NCI-H748 (cell line): ENCODE measurements at regions not wholly inside any gene's neighbourhood (a gene's known extent, or its start where the extent isn't known, plus 50 kb on each side); places are given as distances from the start of the nearest gene placed in this dataset.

Experiments used
- DNase-seq: peaks from one replicate; lab custom pipeline; 2025; ENCODE audit not compliant: unreplicated experiment; lab: John Stamatoyannopoulos, UW

- DNase-seq = no peak
These were observed 295.4 kb upstream of the ZNF608 start for GRCh38 chr5:125041798-125042197.

DNA sequence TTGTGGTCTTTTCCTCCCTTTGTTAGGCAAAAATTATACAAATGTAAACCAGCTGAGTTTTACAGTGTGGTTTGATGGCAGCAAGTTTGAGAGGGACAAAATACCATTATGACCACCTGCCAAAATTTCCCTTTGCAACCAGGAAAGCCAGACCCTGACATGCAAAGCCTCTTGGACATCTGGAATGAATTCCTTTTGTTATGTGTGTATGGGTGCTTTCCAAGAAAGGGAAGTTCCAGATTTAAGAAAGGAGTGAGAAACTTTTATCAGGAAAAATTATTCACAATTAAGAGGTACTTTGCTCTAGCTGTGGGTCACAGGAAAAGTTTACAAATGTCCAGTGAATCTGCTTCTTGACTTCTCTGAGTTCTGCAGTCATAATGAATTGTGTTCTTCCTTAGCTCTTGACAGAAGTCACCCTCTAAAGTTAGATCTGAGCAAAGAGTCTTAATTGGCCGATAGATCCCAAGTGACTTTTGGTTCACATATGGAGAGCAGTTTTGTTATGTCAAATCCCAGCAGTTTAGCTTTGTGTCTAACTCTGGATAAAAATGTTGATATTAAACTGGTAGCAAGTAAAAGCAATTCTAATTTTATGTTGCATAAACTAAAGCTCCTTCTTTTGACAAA is 295.9 kb upstream of the ZNF608 start:
- no peak for DNase-seq

- peak; percentile 36 for DNase-seq
These were observed 297.4 kb upstream of the ZNF608 start for GRCh38 chr5:125043781-125044391.

- no peak for DNase-seq
These were observed 298.2 kb upstream of the ZNF608 start for GRCh38 chr5:125044491-125045282.

DNA sequence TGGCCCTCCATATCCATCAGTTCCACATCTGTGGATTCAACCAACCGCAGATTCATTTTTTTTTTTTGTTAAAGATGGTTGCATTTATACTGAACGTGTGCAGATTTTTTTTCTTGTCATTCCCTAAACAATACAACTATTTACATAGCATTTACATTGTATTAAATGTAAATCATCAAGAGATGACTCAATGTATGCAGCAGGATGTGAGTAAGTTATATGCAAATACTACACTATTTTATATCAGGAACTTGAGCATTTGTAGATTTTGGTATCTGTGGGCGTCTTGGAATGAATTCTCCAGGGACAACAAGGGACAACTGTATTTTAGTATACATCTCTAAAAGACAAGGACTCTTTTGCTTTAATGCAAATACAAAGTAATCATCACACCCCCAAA is 299.2 kb upstream of the ZNF608 start:
- DNase-seq = no peak

GRCh38 chr5:125046838-125047237 is 300.4 kb upstream of the ZNF608 start:
- no peak for DNase-seq

DNA sequence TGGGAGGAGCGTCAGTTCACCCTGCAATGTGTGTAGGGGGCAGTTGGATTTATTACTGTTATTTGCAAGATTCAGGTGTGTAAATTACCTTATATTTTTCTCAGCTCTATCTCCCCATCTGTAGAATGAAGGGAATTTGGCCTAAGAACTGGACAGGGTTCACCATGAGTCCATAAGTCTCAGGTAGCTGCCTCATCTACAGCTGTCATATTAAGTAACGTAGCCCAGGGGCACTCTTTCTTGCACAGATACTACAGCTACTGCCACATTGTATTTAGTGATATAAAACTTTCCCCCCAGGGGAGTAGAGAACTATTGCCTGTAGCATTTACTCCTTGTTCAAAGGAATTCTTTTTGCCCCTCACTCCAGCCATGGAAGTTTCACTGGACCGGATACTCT is 301.4 kb upstream of the ZNF608 start:
- no peak for DNase-seq

GRCh38 chr5:125049721-125050702 is 303.6 kb upstream of the ZNF608 start:
- peak; percentile 14 for DNase-seq

DNA sequence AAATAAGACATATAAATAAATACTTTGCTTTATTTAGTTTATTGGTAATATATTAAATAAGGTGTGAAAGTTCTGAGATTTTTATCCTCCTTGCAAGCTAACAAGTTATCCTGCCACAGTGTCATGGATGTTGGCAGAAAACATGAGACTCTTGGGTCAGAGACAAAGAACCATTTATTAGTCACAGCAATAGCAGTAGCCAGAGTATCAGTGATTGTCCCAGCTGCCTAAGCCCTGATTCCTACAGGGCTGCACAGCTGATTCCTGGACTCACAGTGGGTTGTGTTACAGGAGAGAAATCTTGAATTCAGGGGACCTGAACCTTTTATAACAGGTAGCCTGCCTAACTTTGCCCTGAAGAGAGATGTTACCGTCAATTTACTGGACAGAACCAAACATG is 304.5 kb upstream of the ZNF608 start:
- DNase-seq = no peak

DNA sequence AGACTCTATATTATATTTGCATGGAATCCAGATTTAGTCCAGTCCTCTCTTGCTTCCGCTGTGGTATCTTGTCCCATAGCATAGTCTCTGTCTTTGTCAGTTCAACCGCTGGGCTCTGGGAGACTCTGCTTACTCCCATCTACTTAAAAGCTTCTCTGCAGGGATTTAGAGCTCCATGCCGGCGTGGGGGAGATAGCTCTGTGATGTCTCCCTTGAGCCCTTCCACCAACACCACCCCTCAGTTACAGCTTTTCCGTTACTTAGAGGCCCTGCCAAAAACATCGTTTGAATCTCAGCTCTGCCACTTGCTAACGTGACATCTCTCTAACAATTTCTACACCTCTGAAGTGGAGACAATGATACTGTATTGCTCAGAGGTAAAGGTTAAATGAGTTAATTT is 306.1 kb upstream of the ZNF608 start:
- no peak for DNase-seq

- no peak for DNase-seq
These were observed 306.7 kb upstream of the ZNF608 start for GRCh38 chr5:125053179-125053578.

GRCh38 chr5:125054146-125054545 is 307.7 kb upstream of the ZNF608 start:
- DNase-seq = no peak

- no peak for DNase-seq
These were observed 310.4 kb upstream of the ZNF608 start for GRCh38 chr5:125056671-125057485.

DNA sequence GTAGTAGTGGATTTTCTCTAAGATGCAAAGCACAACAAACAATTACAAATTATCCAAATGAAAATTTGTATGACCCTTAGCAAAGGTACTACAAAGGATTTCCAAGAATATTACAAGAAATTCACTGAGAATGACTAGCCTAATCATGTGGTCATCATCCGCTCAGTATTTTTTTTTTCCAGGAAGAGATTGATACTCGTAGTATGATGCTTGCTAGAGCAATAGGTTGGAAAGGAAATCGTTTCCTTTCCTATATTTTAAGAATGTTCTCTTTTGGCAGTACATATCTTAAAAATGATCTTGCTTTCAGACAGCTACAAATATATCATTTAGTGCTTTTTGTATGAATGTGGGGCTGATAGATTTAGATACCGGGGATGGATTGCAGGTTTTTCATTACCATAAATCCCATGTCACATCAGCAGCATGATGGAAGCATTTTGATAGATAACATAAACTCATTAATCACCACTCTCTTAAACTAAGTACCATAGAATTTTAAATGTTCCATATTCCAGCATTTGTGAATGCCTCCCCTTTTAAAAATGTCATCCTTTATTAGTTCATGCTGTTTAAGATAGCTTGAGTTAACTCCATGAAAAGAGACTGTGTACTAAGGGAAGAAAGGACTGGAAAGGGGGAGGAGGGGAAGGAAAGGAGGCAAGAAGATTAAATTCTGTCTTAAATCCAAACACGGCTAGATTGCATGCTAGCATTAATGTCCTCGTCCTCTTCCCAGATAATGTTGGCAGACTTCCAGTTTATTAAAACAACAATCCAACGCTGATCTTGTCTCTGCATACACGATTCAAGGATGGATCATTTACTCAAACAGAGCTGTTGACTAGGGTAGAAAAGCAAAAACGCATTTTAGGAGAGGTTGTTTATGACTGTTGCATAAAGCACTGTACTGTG is 311.7 kb upstream of the ZNF608 start:
- peak; percentile 92 for DNase-seq

GRCh38 chr5:125059255-125060002 is 313.0 kb upstream of the ZNF608 start:
- DNase-seq = peak; percentile 71

GRCh38 chr5:125061726-125062125 is 315.3 kb upstream of the ZNF608 start:
- DNase-seq = no peak

DNA sequence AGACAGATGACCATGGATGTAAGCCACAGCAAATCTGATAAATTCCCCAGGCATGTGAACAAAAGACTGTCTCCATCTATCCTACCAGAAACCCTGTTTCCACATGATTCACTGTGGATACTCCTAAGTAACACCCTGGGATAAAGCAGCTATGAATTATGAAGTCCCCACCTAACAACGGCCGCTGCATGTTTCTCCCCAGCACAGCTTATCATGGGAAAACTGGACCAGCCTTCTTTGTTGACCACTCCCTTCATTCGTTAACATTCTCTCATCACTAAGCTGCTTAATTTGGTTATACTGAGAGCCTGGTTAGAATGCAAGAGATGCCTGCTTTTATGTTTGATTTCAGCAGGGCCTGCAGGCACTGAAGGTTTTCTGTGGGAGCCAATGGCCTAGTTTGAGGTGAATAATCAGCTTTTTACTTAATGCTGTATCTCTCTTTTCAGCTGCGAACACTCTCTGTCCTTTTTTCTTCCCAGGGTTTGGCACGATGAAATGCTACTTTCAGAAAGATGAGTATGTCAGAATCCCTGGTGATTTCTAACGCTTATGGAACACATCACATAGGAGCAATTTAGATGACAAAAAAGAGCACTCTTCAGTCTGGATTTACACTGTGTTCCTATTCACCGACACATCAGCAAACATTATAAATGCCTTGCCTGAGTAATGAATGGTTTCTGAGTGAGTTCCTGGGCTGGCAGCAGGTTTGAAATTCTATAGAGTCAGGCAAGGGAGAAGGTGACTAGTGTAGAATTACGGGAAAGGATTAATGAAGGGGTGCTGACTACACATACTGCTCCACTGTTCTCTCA is 318.4 kb upstream of the ZNF608 start:
- DNase-seq = peak; percentile 86

DNA sequence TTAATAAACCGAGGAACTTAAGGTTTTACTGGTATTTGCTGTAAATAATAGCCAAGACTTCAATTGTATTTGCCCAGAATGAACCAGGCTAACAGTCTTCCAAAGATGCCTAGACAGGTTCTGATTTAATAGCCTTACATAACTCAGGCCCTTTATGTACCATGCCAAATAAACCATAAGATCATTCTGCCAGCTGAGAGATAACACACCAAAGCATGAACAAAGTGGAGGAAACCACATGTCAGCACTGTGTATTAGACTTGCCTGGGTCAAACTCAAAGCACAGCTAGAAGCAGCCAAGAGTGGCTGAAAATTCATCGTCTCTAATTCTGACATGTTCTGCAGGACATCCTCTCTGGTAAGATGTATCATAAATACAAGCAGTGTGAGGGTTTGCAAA is 319.3 kb upstream of the ZNF608 start:
- DNase-seq = no peak
